ENCODE measurements at regions not wholly inside any gene's neighbourhood (a gene's known extent, or its start where the extent isn't known, plus 50 kb on each side); places are given as distances from the start of the nearest gene placed in this dataset.
A peak's percentile ranks its signal among the peaks of the same experiment; 100 is the strongest.
"Not testable (repeated sequence)": the region's sequence is repeated elsewhere in the genome, so short reads cannot be mapped to it uniquely, and the experiment has no call there.

DNA sequence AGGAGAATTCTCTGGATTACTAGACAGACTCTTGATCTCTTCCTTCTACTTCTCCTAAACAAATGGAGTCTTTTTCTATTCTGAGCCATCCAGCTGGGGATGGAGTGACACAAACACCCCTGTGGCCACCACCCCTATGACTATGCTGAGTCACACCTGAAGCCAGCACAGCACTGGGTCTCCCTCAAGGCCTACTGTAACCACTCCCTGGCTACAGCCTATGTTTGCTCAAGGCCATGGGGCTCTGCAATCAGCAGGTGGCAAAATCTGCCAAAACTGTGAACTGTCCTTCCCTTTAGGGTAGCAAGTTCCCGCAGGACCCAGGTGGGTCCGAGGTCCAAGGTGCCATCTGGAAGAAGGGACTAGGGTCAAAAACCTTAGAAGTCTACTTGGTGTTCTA is 132.3 kb downstream of the TINAG start:
- no peak for DNase-seq

DNA sequence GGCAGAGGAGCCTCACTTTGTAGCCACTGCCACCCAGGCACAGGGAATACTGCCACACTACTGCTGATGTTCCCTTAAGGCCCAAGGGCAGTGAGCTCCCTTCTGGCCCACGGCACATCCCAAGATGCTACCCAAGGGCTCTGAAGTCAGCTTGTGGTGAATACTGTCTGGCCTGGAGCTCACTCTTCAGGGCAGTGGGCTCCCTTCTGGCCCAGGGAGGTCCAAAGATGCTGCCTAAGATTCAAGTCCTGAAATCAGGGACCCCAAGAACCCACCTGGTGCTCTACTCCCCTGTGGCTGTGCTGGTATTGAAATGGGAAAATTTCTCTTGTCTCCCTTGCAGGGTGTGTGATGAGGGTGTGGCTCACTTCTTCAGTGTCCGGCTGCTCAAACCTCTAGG is 132.8 kb downstream of the TINAG start:
- no peak for DNase-seq

DNA sequence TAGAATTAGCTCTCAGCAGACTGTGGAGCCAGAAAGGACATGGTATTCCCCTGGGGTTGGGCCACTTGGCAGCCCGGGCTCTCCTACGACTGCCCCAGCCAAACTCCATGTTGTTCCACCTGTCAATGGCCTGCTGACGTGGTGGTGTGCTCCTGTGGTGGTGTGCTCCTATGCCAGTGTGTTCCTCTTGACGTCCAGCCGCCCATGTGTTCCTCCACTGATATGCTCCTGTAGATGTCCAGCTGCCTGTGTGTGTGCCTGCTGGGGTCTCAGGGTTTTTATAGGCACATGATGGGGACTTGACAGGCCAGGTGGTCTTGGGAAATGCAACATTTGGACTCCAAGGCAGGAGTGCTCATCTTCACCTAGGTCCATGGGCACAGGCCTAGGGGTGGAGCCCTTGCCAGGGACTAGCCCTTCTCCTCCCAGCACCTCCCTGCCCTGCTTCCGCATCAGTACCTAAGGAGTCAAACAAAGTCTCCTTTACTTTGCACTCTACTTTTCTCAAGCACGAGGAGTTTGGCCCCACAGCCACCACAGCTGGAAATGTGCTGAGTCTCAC is 133.5 kb downstream of the TINAG start:
- no peak for DNase-seq

DNA sequence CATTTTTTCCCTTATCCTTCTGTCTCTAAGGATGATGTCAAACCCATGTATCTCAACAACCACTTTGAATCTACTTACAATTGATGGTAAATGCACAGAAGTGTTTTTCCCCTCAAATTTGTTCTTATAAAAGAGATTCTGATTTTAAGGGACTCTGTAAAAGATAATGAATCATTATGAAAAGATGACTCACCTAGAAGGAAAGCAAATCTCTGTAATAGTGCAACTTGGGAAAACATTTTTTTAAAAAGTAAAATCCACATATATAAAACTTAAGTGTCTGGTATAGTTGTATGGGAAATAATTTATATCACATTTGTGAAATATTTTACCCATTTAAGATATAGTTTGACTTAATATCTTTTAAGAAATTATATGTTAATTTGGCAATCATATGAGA is 137.0 kb downstream of the TINAG start:
- no peak for DNase-seq

DNA sequence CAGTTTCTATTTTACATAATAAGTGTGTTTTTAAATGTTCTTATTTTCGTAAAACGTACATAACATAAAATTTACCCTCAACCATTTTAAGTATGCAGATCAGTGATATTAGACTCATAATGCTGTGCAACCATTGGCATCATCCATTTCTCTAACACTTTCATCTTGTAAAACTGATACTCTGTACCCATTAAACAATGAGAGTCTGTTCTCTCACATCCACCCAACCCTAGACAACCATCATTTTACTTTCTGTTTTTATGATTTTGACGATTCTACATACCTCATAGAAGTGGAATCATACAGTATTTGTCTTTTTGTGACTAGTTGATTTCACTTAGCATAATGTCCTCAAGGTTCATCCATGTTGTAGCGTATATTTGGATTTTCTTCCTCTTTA is 140.4 kb downstream of the TINAG start:
- DNase-seq, result no peak

DNA sequence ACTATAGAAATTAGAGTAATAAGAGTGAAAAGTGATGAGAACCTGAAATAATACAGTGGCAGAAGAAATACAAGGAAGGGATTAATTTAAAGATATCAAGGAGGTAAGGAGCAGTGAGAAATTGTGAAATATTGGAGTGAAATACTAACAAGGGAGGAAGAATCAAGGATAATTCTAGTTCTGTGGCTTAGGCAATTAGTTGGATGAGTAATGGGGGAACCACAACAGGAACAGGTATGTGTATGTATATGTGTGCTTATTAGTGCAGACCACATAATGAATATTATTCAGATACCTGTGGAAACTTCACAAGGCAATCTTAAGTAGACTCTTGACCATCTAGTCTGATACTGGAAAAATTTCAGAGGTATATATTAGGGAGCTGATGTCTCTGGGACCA is 143.3 kb downstream of the TINAG start:
- DNase-seq, result no peak

DNA sequence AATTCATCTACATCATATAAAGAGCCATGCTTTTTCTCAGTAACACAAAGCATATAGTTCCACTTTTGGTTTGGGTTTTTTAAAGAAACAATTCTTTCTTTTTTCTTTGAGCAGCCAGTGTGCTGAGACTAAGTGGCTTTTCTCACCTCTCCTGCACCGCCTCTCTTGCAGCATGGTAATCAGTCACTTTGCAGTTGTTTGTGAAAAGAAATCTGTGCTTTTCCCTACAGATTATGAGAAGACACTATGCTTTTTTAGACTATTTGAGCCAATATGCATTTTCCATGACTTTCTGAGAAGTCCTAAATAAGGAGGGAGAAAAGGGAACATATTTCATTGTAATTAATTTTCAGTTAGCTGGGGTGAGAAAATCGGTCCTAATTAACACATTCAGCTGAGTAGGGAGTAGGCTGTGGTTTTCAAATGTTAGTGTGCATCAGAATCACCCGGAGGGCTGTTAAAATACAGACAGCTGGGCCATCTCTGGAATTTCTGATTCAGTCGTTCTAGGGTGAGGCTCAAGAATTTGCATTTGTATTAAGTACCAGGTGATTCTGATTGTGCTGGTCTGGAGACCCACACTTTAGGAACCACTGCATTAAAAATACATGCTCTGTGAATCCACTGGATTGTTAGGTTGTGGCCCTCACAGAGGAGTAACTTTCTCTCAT is 155.2 kb downstream of the TINAG start:
- DNase-seq, result no peak

DNA sequence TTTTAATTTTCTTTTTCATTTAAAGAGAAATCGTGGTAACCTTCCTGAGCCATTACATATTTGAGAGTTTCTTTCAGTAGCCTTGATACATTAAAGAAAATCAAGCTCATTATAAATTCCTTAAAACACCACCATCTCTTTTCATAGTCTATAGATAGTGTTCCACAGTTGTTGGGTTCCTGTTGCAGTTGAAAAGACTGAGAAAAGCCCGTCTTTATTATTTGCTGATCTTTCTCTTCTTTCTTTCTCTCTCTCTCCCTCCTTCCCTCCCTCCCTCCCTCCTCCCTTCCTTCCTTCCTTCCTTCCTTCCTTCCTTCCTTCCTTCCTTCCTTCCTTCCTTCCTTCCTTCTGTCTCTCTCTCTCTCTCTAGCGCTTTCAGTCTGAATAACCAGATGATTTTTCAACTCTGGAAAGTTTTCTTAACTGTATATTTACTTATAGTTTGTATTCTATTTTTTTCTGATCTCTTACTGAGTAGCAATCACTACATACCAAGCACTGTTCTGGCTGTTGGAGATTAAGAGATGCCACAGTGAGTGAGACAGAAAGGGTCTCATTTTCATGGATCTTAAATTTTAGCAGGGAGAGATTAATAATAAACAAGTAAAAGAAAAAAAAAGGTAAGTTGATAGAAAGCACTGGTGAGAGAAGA is 157.5 kb downstream of the TINAG start:
- no peak for DNase-seq

DNA sequence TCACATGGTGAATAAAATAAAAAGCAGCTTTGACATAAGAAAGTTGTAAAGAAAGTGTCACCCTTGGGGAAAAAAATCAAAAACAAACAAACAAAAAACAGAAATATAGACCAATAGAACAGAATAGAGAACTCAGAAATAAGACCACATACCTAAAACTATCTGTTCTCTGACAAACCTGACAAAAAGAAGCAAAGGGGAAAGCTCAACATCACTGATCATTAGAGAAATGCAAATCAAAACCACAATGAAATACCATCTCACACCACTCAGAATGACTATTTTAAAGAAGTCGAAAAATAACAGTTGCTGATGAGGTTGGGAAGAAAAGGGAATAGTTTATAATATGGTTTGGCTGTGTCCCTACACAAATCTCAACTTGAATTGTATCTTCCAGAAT is 159.1 kb downstream of the TINAG start:
- no peak for DNase-seq

DNA sequence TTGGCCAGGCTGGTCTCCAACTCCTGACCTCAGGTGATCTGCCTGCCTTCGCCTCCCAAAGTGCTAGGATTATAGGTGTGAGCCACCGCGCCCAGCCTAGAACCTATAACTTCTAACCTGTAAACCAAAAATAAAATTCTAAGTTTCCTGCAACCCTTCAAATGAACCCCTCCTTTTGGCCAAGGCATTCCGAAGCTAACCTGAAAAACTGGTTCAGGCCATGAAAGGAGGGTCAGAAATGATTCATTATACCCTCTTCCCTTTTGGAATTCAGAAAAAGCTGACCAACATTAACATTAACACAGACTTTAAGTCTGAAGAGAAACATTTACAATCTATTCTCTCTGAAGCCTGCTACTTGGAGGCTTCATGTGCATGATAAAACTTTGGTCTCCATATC is 165.1 kb downstream of the TINAG start:
- DNase-seq, result no peak

DNA sequence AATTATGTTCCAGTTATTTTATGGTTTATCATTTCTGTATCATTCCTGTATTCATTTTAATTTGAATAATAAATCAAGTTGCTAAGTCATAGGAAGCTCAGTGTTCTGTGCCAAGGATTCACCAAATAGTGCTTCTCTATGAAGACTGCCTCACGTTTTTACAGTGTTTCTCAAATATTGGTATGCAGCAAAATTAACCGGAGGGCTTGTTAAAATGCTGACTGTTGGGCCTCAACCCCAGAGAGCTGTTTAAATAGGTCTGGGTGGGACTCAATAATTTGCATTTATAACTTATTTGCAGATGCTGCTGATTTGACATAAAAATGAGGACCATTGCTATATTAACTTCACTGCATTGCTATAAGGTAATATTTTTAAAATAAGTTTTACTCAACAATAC is 166.7 kb downstream of the TINAG start:
- DNase-seq, result no peak

DNA sequence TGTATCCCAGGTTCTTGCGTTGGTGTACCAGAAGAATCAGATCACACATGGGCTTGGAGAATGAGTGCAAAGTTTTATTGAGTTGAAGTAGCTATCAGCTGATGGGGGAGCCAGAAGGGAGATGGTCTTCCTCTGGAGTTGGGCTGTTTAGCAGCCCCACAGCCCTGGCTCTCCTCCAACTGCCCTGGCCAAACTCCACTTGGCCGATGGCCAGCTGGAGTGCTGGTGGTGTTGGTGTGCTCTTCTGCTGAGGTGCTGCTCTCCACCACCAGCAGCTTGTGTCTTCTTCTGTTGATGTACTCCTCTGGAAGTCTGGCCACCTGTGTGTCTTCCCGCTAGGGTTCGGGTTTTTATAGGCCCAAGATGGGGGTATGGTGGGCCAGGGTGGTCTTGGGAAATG is 172.8 kb downstream of the TINAG start:
- DNase-seq, result no peak

DNA sequence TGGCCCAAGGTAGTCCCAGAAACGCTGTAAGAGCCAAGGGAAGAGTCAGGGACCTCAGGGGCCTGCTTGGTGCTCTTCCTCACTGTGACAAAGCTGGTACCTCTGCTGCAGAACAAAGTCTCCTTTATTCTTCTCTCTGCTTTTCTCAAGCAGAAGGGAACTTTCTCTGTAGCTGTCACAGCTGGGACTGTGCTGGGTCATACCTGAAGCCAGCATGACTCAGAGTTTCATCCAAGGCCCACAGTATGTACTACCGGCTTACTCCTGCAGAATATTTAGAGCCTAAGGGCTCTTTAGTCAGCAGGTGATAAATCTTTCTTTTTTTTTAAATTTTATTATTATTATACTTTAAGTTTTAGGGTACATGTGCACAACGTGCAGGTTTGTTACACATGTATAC is 183.2 kb downstream of the TINAG start:
- DNase-seq, result no peak

DNA sequence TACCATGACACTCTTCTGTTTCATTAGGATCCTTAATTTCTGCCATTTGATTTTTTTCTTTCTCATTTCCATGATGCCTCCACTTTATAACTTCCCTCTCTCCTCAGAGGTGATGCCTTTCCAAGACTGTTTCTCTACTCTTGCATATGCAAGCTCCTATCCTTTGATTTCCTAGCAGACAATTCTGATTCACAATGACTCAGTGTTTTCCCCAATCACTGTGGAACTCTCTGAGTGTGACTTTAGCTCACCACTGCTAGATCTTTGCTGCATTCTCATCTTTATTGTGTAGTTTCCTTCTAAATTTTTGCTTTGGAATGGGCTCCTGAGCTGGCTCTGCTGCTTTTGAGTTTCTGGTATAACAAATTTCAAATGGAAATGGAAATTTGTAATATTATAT is 184.9 kb downstream of the TINAG start:
- no peak for DNase-seq

DNA sequence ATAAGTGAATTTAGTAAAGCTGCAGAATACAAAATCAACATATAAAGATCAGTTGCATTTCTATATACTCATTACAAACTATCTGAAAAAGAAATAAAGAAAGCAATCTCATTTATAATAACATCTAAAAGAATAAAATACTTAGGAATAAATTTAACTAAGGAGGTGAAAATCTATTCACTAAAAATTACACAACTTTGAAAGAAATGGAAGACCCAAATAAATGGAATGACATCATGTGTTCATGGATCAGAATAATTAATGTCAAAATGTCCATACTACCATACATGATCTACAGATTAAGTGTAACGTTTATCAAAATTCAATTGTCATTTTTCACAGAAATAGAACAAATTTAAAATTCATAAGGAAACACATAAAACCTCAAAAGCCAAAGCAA is 194.9 kb downstream of the TINAG start:
- DNase-seq, result no peak

DNA sequence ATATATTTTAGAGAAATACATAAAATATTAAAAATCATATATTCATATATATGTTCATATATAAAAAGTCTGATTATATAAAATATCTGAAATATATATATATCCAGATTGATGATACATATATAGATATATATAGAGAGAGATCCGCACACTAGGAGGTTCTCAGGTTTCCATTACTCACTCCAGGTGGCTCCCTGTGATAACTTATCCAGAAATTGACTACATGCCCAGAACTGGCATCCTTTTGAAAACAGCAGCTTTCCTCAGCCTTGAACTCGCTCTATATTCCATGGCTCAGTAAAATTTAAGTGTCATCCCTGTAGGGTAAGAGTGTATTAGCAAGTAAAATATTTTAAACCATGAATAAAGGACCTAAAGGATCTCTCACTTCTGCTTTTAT is 206.8 kb downstream of the TINAG start:
- DNase-seq, result peak in 1 of 2 experiments; percentile 11

DNA sequence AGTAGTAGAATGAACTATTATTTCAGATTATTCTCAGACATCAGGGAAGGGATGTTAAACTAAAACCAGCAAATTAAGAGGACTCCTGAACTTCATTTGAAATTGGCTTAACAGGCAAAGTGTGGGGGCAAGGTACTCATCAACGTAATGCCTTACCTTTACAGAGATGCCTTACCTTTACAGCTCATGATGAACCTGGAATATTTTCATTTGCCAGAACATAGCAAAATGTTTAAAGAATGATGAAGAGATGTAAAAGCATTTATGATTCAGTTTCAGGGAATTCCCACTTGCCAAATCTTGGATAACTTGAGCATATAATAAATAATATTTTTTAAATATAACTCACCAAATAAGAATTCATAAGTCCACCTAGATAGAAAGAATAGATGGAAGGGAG is 207.5 kb downstream of the TINAG start:
- no peak for DNase-seq

DNA sequence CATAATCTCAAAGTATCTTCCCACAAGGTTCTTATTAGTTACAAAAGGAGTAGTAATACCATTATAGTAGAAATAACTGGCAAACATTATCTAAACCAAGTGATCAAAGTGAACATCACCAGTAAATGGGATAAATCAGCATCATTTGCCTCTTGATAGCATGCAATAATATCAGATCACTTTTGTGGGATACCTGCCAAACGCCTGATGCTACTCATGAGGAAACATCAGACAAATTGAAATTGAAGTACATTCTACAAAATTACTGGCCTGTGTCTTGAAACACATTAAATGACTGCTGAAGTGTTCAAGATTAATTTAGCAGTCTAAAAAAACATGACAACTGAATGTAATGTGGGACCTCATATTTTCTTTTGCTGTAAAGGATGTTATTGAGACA is 208.1 kb downstream of the TINAG start:
- DNase-seq, result no peak

DNA sequence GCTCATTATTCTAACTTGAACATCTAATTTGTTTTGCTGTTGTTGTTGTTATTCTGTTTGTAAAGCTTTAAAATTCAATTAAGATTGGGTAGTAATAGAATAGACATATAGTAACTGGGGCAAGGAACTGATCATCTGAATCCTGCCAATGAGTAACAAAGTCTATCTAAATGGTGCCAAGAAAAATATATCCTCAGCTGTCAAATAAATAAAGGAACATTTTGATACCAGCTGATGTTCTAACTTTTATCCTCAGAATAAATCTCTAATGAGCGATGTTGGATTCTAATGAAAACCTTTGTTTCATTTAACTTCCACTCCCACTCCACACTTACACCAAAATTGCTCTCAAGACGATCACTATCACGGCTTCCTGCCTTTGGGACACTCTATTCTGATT is 210.9 kb downstream of the TINAG start:
- DNase-seq, result no peak

DNA sequence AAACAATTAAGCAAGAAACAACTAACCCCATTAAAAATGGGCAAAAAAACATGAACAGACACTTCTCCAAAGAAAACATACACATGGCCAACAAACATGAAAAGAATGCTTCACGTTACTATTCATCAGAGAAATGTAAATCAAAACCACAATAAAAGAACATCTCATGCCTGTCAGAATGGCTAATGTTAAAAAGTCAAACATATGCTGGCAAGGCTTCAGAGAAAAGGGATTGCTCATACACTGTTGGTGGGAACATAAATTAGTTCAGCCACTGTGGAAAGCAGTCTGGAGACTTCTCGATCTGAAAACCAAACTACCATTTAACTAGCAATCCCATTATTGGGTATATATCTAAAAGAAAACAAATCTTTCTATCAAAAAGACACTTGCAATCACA is 217.5 kb downstream of the TINAG start:
- DNase-seq, result no peak

DNA sequence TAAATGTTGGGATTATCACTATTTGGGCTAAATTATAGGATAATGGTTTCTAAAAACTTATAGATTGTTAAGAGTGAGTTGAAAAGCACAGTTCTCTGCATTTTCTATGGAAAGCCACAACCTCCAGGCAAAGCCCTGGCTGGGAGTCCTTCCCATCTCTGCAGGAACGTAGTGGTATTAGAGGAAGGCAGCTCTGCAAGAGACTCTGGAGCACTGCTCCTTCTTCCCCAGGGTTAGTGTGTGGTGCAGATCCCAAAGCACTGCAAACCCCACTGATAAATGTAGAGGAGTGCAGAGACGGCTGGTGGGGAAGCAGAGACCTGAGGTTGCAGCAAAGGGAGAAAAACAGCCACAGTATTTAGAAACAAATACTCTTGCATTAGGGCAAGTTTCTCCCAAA is 225.3 kb downstream of the TINAG start:
- DNase-seq, result no peak

DNA sequence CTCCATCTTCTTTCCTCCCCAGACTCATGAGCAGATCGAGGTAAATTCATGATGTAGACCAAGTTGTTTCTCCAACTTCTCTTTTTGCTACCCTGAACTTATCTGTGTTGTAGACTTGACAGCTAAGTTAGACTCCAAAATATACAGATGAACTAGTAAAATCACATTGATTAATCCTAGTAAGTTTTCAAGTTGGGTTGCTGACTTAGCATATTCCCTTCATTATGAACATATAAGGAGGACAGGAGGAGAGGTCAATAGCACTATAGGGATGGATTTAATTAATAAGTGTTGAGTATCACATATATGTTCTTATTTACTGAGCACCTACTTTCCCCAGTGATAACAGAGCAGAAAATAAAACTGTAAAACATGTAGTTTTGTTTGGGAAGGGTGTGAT is 227.3 kb downstream of the TINAG start:
- DNase-seq, result no peak

DNA sequence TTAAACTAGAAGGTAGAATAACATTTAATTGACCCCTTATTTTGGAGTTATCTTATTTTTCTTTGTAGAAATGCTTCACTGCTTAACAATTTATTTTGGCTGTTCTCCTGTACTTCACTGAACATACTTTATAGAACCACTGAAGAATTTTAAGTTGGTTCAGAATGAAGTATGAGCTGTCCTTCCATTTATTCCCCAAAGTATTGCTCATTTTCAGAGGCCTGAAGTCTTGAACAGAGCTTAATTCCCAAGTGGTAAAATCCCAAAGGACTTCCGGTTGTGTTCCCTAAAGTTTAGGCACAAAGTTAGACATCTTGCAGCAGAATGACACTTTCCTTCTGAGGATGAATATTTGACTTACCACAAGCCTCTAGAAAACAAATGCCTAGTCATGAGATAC is 233.3 kb downstream of the TINAG start:
- no peak for DNase-seq

DNA sequence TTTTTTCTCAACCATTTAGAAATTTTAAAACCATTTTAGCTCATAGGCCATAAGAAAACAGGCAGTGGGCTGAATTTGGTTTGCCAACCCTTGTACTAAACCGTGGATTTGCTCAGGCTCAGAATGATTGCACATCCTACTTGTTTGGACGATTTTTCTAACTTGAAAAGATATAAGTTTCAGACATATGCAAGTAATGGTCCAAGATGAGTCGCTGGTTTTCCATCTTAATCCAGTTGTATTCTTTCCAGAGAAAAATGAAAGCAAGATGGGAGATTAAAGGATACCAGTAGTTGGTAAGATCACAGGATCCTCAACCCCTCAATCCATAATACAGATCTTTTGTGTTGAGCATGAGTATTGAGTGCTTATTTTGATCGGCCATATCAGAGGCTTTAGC is 250.9 kb downstream of the TINAG start:
- DNase-seq, result no peak

DNA sequence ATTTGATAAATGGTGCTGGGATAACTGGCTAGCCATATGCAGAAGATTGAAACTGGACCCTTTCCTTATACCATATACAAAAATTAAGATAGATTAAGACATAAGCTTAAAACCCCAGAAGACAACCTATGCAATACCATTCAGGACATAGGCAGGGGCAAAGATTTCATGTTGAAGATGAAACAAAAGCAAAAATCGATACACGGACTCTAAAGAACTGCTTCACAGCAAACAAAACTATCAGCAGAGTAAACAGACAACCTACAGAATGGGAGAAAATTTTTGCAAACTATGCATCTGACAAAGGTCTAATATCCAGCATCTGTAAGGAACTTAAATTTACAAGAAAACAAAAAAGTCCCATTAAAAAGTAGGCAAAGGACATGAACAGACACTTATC is 255.9 kb downstream of the TINAG start:
- DNase-seq, result not testable (repeated sequence)
